ENCODE measurements at regions not wholly inside any gene's neighbourhood (a gene's known extent, or its start where the extent isn't known, plus 50 kb on each side); places are given as distances from the start of the nearest gene placed in this dataset.

GRCh38 chr12:54744590-54744989 lies 96.4 kb upstream of the DCD start:
- TF ChIP-seq CTCF (IDR thresholded peaks at IDR 0.05): no peak
- Histone ChIP-seq H3K9me3 (no peaks in the 10 kb centered on the region), H3K27ac (no peak overlapping the region), H3K4me3 (no peak overlapping the region), H3K4me1 (no peaks in the 10 kb centered on the region), H3K27me3 (no peaks in the 10 kb centered on the region), H3K36me3 (no peaks in the 10 kb centered on the region)
- no peak for DNase-seq (ENCODE audit: low spot score)

DNA sequence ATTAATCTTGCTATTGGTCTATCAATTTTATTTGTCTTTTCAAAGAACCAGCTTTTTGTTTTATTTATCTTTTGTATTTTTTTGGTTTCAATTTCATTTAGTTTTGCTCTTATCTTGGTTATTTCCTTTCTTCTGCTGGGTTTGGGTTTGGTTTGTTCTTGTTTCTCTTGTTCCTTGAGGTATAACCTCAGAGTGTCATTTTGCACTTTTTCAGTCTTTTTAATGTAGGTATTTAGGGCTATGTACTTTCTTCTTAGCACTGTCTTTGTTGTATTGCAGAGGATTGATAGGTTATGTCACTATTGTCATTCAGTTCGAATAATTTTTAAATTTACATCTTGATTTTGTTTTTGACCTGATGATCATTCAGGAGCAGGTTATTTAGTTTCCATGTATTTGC lies 92.7 kb upstream of the DCD start:
- Histone ChIP-seq H3K4me1 (no peaks in the 10 kb centered on the region), H3K9me3 (no peaks in the 10 kb centered on the region), H3K4me3 (no peak overlapping the region), H3K36me3 (no peaks in the 10 kb centered on the region), H3K27ac (no peak overlapping the region), H3K27me3 (no peaks in the 10 kb centered on the region)
- no peak for TF ChIP-seq CTCF (IDR thresholded peaks at IDR 0.05)
- no peak for DNase-seq (ENCODE audit: low spot score)

- TF ChIP-seq CTCF (IDR thresholded peaks at IDR 0.05): no peak
- no peak overlapping the region for H3K4me3 ChIP-seq
- no peaks in the 10 kb centered on the region for H3K36me3 ChIP-seq
- DNase-seq (ENCODE audit: low spot score): no peak
- H3K27ac ChIP-seq: no peak overlapping the region
- H3K27me3 ChIP-seq: no peaks in the 10 kb centered on the region
- peaks cover 0 to 6% of the 10 kb centered on the region in 2 donors for H3K4me1 ChIP-seq
- no peaks in the 10 kb centered on the region for H3K9me3 ChIP-seq
Observed at GRCh38 chr12:54736549-54736948, 88.4 kb upstream of the DCD start.

DNA sequence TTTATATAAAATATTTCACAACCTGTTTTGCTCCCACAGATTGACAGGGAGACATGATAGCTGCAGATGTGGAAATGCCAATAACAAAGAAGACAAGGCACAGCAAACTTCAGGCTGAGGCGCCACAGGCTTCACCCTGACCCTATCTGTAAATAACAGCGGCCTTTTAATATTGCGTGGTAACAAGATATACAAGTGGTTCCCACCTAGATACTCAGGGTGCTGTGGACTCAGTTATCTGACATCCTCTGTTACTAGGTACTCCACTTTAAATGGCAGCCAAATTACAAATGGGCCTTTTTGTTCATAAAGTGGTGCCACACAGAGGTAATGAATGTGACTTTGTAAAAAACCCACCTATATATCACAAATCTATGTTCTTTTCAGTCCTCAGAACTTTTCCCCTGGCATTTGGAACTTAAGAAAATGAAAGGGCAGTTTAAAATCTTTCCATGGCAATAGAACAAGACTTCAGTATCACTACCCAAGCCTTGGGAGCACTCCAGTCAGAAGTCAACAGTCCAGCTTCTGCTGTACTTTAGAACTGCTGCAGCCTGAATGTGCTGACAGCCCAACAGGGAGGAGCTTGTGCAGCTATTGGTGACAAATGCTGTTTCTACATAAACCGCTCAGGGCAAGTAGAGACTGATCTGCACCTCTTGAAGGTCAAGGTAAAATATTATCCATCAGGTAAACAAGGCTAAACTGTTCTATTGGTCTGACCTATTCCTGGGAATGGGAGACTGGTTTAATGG lies 86.2 kb upstream of the DCD start:
- DNase-seq (ENCODE audit: low spot score): no peak
- no peak overlapping the region for H3K4me3 ChIP-seq
- H3K27ac ChIP-seq: peak overlapping the region; percentile 8 to 26

GRCh38 chr12:54725233-54725843 lies 77.2 kb upstream of the DCD start:
- no peak for DNase-seq (ENCODE audit: low spot score)
- H3K9me3 ChIP-seq: no peaks in the 10 kb centered on the region
- H3K4me1 ChIP-seq: no peaks in the 10 kb centered on the region
- no peaks in the 10 kb centered on the region for H3K36me3 ChIP-seq
- H3K27me3 ChIP-seq: no peaks in the 10 kb centered on the region
- peak in 1 of 2 donors; percentile 60 for TF ChIP-seq CTCF (IDR thresholded peaks at IDR 0.05)
- no peak overlapping the region for H3K4me3 ChIP-seq
- no peak overlapping the region for H3K27ac ChIP-seq

More for the DNA sequence above, 86.2 kb upstream of the DCD start:
- TF ChIP-seq CTCF (IDR thresholded peaks at IDR 0.05): no peak
- H3K9me3 ChIP-seq: no peaks in the 10 kb centered on the region
- H3K4me1 ChIP-seq: peaks cover 0 to 6% of the 10 kb centered on the region in 2 donors
- no peaks in the 10 kb centered on the region for H3K36me3 ChIP-seq
- no peaks in the 10 kb centered on the region for H3K27me3 ChIP-seq
